ENCODE measurements at regions not wholly inside any gene's neighbourhood (a gene's known extent, or its start where the extent isn't known, plus 50 kb on each side); places are given as distances from the start of the nearest gene placed in this dataset.

DNA sequence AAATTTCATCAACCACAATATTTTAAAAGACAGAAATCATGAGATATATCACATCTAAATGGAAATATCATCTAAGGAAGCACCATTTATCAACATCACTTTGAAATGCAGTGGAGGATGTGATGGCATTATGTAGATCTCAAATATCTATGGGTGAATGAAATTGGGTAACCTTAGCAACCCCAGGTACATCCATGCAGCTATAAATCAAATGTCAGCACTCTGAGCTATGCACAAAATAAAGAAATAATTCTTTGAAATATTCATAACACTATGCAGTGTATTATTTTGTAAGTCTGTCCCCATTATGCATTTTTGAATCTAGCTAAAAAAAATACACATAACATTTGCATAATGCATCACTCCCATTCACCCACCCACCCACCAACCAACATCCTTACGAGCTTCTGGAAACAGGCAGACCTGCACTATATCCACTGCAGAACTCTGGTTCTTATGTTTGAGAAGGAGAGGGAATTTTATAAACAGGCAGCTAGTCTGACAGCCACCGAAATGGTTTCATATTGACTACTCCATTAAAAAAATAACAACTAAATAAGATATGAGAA, 186.8 kb downstream of the SHOX2 start:
- TF ChIP-seq TAF1 (IDR thresholded peaks at IDR 0.05; ENCODE audit: low read depth, low read length), result no peak
- TF ChIP-seq POLR2AphosphoS5 (IDR thresholded peaks at IDR 0.05; ENCODE audit: low read depth, low read length), result no peak
- TF ChIP-seq POLR2A (IDR thresholded peaks at IDR 0.05; ENCODE audit: low read depth, low read length), result no peak

All from GM12891 (cell line).